PC-9 (cell line): ENCODE measurements at regions not wholly inside any gene's neighbourhood (a gene's known extent, or its start where the extent isn't known, plus 50 kb on each side); places are given as distances from the start of the nearest gene placed in this dataset.
A peak's percentile ranks its signal among the peaks of the same experiment; 100 is the strongest.

Experiments
- BruUV-seq: library from RNA; stranded (reverse); fragments of 400-500 nt; replicated peaks from 2 replicates; lab custom pipeline; 2021; lab: Mats Ljungman, UMichigan
- CTCF ChIA-PET: fragments of 300-600 bp; sonication (Branson Sonifier 250); formaldehyde crosslinking; loops from one replicate; lab custom pipeline; 2022; ENCODE audit warnings: antibody characterized with exemption; lab: Charles Lee
- POLR2A ChIA-PET: fragments of 300-600 bp; sonication (Branson Sonifier 250); formaldehyde crosslinking; loops from one replicate; lab custom pipeline; 2022; ENCODE audit warnings: antibody characterized with exemption; ENCODE audit not compliant: unreplicated experiment; lab: Charles Lee
- DNase-seq, 2 experiments: peaks; one replicate each; pipeline versions ENCODE4 v3.0.0 to v3.0.0-alpha.2; 2015 to 2022; ENCODE audit warnings: mixed read lengths in 1 of 2
- H2AFZ ChIP-seq: fragments of 200-600 bp; sonication (generic); 2 replicates; pipeline ENCODE4 v1.8.1; 2017; ENCODE audit warnings: antibody characterized with exemption
- H3F3A ChIP-seq: fragments of 200-600 bp; sonication (generic); 2 replicates; pipeline ENCODE4 v1.8.1; 2017; ENCODE audit warnings: antibody characterized with exemption, mild to moderate bottlenecking, low read depth; ENCODE audit not compliant: insufficient read depth
- H3K27ac ChIP-seq: fragments of 200-600 bp; sonication (generic); 2 replicates; pipeline ENCODE4 v1.6.1; 2016; ENCODE audit warnings: mixed run types
- H3K27me3 ChIP-seq: fragments of 200-600 bp; sonication (generic); 2 replicates; pipeline ENCODE4 v1.6.1; 2016; ENCODE audit warnings: low read depth, mixed run types; ENCODE audit not compliant: insufficient read depth
- H3K36me3 ChIP-seq: fragments of 200-600 bp; sonication (generic); 2 replicates; pipeline ENCODE4 v1.6.1; 2016; ENCODE audit warnings: low read depth, mixed run types
- H3K4me1 ChIP-seq: fragments of 200-600 bp; sonication (generic); replicated peaks from 2 replicates; pipeline ENCODE4 v1.6.1; 2016; ENCODE audit warnings: mixed run types; ENCODE audit not compliant: insufficient read depth
- H3K4me2 ChIP-seq: fragments of 200-600 bp; sonication (generic); 2 replicates; pipeline ENCODE4 v1.6.1; 2017; ENCODE audit warnings: mixed run types
- H3K4me3 ChIP-seq: fragments of 200-600 bp; sonication (generic); 2 replicates; pipeline ENCODE4 v1.6.1; 2016; ENCODE audit warnings: mixed run types
- H3K79me2 ChIP-seq: fragments of 200-600 bp; sonication (generic); 2 replicates; pipeline ENCODE4 v1.6.1; 2017; ENCODE audit warnings: low read depth, mixed run types
- H3K9me2 ChIP-seq: fragments of 200-600 bp; sonication (generic); 2 replicates; pipeline ENCODE4 v1.8.1; 2017; ENCODE audit warnings: mild to moderate bottlenecking; ENCODE audit not compliant: insufficient read depth
- H3K9me3 ChIP-seq: fragments of 200-600 bp; sonication (generic); 2 replicates; pipeline ENCODE4 v1.8.1; 2016; ENCODE audit warnings: low read depth; ENCODE audit not compliant: insufficient read depth
- H4K20me1 ChIP-seq: fragments of 200-600 bp; sonication (generic); 2 replicates; pipeline ENCODE4 v1.8.1; 2017; ENCODE audit not compliant: insufficient read depth
- EZH2 ChIP-seq: fragments of 200-600 bp; sonication (generic); IDR thresholded peaks from 2 replicates; pipeline ENCODE4 v1.8.0; 2017; ENCODE audit warnings: antibody characterized with exemption, low read depth
- intact Hi-C: fragments of 100-400 bp; cut with micrococcal nuclease; formaldehyde crosslinking; loops from one replicate; pipeline ENCODE4 v1.10.0; 2022; ENCODE audit not compliant: unreplicated experiment
- TF ChIP-seq, protein P1 (sequence below): fragments of 200-600 bp; sonication (generic); conservative IDR thresholded peaks from 2 replicates; pipeline ENCODE4 v1.6.1; 2017; ENCODE audit warnings: mixed run types, antibody characterized with exemption, mild to moderate bottlenecking, moderate library complexity

DNA sequence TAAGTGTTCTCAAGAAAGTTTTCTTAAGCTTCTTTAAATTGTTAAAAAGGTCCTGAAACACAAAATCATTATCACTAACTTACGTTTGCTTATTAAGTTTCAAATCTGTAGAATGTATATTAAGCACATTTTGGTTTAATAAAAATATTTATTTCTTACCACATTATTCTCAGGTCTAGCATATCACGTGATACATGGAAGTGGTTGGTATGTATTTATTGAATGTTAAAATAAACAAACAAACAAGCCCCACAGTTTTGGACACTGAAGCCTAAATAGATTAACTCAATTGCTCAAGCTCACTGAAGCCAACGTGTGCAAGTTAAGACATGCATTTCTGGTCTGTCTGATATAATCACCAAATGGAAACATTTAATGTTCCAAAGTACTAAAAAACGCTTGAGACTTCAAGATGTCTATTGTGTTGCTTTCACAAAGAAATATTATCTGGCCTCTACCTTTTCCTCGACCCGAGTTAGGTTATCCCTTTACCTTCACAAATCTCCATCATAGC, 1136.9 kb downstream of the TAF11L14 start:
- no peak for DNase-seq
- no peaks in the 10 kb centered on the region for H3K9me3 ChIP-seq
- POLR2A ChIA-PET: interaction anchor here (0.7 kb wide), 1 partner anchor 1801 kb away, joined by 3 read pairs; no protein-coding TSS in a partner anchor

DNA sequence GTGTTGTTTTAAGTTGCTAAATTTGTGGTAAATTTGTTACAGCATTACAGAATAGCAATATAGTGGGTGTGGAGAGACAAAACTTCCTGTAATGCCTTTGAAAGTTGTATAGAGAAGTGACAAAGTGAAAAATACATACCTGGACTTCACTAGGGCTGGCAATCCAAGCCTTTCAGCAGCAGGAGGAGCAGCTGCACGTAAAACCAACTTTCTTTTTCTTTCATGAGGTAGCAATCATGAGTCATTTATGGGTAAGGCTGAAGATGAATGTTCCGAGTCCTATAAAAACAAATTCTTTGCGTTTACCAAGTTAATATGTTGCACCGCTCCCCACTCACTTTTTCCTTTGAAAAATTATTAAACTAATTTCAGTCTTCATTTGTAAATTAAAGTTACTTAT, 1138.2 kb downstream of the TAF11L14 start:
- Histone ChIP-seq H3K9me3 (no peaks in the 10 kb centered on the region), H3K4me1 (no peaks in the 10 kb centered on the region), H4K20me1 (no peaks in the 10 kb centered on the region; the same call in 1 of the 2 replicates), H3K27ac (no peak overlapping the region), H3K27me3 (no peaks in the 10 kb centered on the region), H3K4me3 (no peak overlapping the region), H2AFZ (no peak overlapping the region), H3F3A (no peaks in the 10 kb centered on the region), H3K36me3 (no peaks in the 10 kb centered on the region), H3K4me2 (peak overlapping the region; percentile 54), H3K79me2 (no peaks in the 10 kb centered on the region), H3K9me2 (no peaks in the 10 kb centered on the region; the same call in 1 of the 2 replicates)
- no TSS peak for BruUV-seq
- POLR2A ChIA-PET: interaction anchor here (0.7 kb wide), 1 partner anchor 10 kb away, joined by 4 read pairs; no protein-coding TSS in a partner anchor
- intact Hi-C loops: loop anchor here (1.0 to 10.0 kb wide), 5 partner anchors 27 to 1784 kb away; no protein-coding TSS in a partner anchor
- DNase-seq: peak; percentile 48 to 56
- no peak for TF ChIP-seq EZH2
- TF ChIP-seq, protein P1, sequence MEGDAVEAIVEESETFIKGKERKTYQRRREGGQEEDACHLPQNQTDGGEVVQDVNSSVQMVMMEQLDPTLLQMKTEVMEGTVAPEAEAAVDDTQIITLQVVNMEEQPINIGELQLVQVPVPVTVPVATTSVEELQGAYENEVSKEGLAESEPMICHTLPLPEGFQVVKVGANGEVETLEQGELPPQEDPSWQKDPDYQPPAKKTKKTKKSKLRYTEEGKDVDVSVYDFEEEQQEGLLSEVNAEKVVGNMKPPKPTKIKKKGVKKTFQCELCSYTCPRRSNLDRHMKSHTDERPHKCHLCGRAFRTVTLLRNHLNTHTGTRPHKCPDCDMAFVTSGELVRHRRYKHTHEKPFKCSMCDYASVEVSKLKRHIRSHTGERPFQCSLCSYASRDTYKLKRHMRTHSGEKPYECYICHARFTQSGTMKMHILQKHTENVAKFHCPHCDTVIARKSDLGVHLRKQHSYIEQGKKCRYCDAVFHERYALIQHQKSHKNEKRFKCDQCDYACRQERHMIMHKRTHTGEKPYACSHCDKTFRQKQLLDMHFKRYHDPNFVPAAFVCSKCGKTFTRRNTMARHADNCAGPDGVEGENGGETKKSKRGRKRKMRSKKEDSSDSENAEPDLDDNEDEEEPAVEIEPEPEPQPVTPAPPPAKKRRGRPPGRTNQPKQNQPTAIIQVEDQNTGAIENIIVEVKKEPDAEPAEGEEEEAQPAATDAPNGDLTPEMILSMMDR: peak; percentile 55
- CTCF ChIA-PET: no interaction called here

More for the DNA sequence above, 1136.9 kb downstream of the TAF11L14 start:
- Histone ChIP-seq H3K27me3 (no peaks in the 10 kb centered on the region), H3K4me3 (no peak overlapping the region), H3K4me1 (no peaks in the 10 kb centered on the region), H3K79me2 (no peaks in the 10 kb centered on the region), H3K4me2 (no peak overlapping the region), H2AFZ (0 out of 2 replicates have a peak overlapping the region, but pooled peaks have one; percentile 16), H3F3A (no peaks in the 10 kb centered on the region), H3K9me2 (peaks cover 2% of the 10 kb centered on the region; the same call in 1 of the 2 replicates), H3K27ac (no peak overlapping the region), H4K20me1 (no peaks in the 10 kb centered on the region; the same call in 1 of the 2 replicates), H3K36me3 (no peaks in the 10 kb centered on the region)
- intact Hi-C loops: loop anchor here (10.0 kb wide), 2 partner anchors 306 to 376 kb away; no protein-coding TSS in a partner anchor
- CTCF ChIA-PET: no interaction called here
- BruUV-seq: no TSS peak
- TF ChIP-seq EZH2: no peak
- TF ChIP-seq, protein P1: no peak

DNA sequence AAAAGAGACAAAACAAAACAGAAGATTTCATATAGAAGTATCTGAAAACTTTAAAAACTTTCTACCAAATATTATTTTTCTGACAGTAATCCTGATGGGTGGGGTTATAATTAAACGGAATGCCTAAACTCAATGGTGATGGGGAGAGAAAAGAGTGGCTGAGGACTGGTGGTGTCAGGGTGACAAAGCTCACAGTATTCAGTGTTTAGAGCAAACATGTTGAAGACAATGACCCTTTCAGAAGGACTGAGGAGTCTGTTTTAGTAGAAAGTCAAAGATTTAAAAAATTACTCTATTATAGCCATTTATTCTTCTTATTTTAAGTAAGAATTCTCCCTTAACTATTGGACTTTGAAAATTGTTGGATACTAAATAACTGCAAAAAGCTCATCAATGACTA, 1144.0 kb downstream of the TAF11L14 start:
- no peaks in the 10 kb centered on the region for H3F3A ChIP-seq
- H3K9me2 ChIP-seq: no peaks in the 10 kb centered on the region
- no peak for TF ChIP-seq EZH2
- TF ChIP-seq, protein P1: no peak
- no peak overlapping the region for H3K27ac ChIP-seq
- no peaks in the 10 kb centered on the region for H3K4me1 ChIP-seq
- DNase-seq: no peak
- no peaks in the 10 kb centered on the region for H3K9me3 ChIP-seq
- BruUV-seq: no TSS peak
- no peaks in the 10 kb centered on the region for H3K27me3 ChIP-seq
- no peak overlapping the region for H3K4me3 ChIP-seq
- no peaks in the 10 kb centered on the region for H3K36me3 ChIP-seq
- H2AFZ ChIP-seq: no peak overlapping the region
- H3K4me2 ChIP-seq: no peak overlapping the region
- H3K79me2 ChIP-seq: no peaks in the 10 kb centered on the region
- H4K20me1 ChIP-seq: no peaks in the 10 kb centered on the region
- ChIA-PET POLR2A (no interaction called here), CTCF (no interaction called here)
- intact Hi-C loops: loop anchor here (10.0 kb wide), 2 partner anchors 313 to 383 kb away; no protein-coding TSS in a partner anchor
